CD4-positive, alpha-beta T cell treated with Interferon alpha-2 for 1 hour (primary cell): ENCODE measurements at regions not wholly inside any gene's neighbourhood (a gene's known extent, or its start where the extent isn't known, plus 50 kb on each side); places are given as distances from the start of the nearest gene placed in this dataset.

Experiments
- DNase-seq, 2 donors: peaks; one replicate each; pipeline ENCODE4 v3.0.0-alpha.2; 2020 to 2022

GRCh38 chr13:109669956-109670355, 116.4 kb downstream of the IRS2 start:
- no peak for DNase-seq

- no peak for DNase-seq
These were observed 117.2 kb downstream of the IRS2 start for GRCh38 chr13:109669234-109669612.

GRCh38 chr13:109668433-109669233, 117.8 kb downstream of the IRS2 start:
- DNase-seq = no peak

GRCh38 chr13:109667807-109668291, 118.5 kb downstream of the IRS2 start:
- DNase-seq = no peak

- no peak for DNase-seq
These were observed 119.3 kb downstream of the IRS2 start for GRCh38 chr13:109667056-109667455.

- no peak for DNase-seq
These were observed 119.7 kb downstream of the IRS2 start for GRCh38 chr13:109666656-109667055.

GRCh38 chr13:109665781-109666249, 120.6 kb downstream of the IRS2 start:
- no peak for DNase-seq

GRCh38 chr13:109665240-109665639, 121.1 kb downstream of the IRS2 start:
- DNase-seq = no peak

- no peak for DNase-seq
These were observed 129.0 kb downstream of the IRS2 start for GRCh38 chr13:109657395-109657794.

- no peak for DNase-seq
These were observed 130.2 kb downstream of the IRS2 start for GRCh38 chr13:109656206-109656605.

GRCh38 chr13:109655611-109656010, 130.8 kb downstream of the IRS2 start:
- no peak for DNase-seq

GRCh38 chr13:109655206-109655600, 131.2 kb downstream of the IRS2 start:
- DNase-seq = no peak

GRCh38 chr13:109654341-109655205, 131.8 kb downstream of the IRS2 start:
- peak; percentile 5 to 20 for DNase-seq

- no peak for DNase-seq
These were observed 133.9 kb downstream of the IRS2 start for GRCh38 chr13:109652531-109652930.

- no peak for DNase-seq
These were observed 134.5 kb downstream of the IRS2 start for GRCh38 chr13:109651854-109652253.

- no peak for DNase-seq
These were observed 135.1 kb downstream of the IRS2 start for GRCh38 chr13:109651311-109651710.

GRCh38 chr13:109650861-109651260, 135.5 kb downstream of the IRS2 start:
- no peak for DNase-seq

GRCh38 chr13:109649713-109650112, 136.7 kb downstream of the IRS2 start:
- no peak for DNase-seq

- DNase-seq = no peak
These were observed 138.7 kb downstream of the IRS2 start for GRCh38 chr13:109647699-109648098.

- no peak for DNase-seq
These were observed 139.3 kb downstream of the IRS2 start for GRCh38 chr13:109647053-109647452.

GRCh38 chr13:109646423-109646822, 140.0 kb downstream of the IRS2 start:
- no peak for DNase-seq

GRCh38 chr13:109645831-109646230, 140.6 kb downstream of the IRS2 start:
- DNase-seq = no peak

- DNase-seq = no peak
These were observed 141.4 kb downstream of the IRS2 start for GRCh38 chr13:109644956-109645355.
